ENCODE measurements at regions not wholly inside any gene's neighbourhood (a gene's known extent, or its start where the extent isn't known, plus 50 kb on each side); places are given as distances from the start of the nearest gene placed in this dataset.

DNA sequence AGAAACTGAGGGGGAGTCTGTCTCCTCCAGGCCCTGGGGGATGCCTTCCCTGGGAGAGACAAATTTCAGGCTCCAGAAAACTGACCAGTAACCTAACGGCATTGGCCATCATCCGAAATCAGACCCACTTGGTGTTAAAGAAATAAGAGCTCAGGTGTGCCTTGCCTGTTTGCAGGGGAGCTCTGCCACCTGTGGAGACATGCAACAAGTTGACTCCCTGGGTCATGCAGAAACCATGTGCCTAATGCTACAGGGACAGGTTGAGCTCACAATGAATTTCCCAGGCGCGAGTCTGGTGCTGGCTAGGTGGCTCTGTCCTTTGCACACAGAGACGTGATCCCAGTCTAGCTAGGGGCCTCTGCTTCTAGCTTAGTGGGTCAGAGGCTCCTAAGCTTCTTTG, 95.8 kb upstream of the KIT start:
- Histone ChIP-seq H3F3A (replicated peaks; ENCODE audit: insufficient read depth) (no peaks in the 10 kb centered on the region), H3K9me2 (no peaks in the 10 kb centered on the region), H3K9me3 (no peaks in the 10 kb centered on the region), H3K4me1 (ENCODE audit: control insufficient read depth in 1 of 2, insufficient read depth in 2 of 2, low read depth in 1 of 2, low read length in 1 of 2) (no peaks in the 10 kb centered on the region; a peak in 1 of 4 replicates), H4K20me1 (ENCODE audit: insufficient read depth) (no peaks in the 10 kb centered on the region), H3K79me2 (ENCODE audit: insufficient read depth) (no peaks in the 10 kb centered on the region), H3K4me2 (no peak overlapping the region), H3K4me3 (ENCODE audit: low read depth in 2 of 2, low read length in 1 of 2) (no peak overlapping the region), H3K27me3 (ENCODE audit: insufficient read depth) (no peaks in the 10 kb centered on the region), H3K9ac (no peak overlapping the region), H3K36me3 (replicated peaks in 1 of 2; ENCODE audit: control insufficient read depth in 1 of 2, insufficient read depth in 2 of 2, low read length in 1 of 2) (no peaks in the 10 kb centered on the region), H2AFZ (ENCODE audit: low read depth) (no peak overlapping the region), H3K27ac (ENCODE audit: low read depth in 2 of 2, low read length in 1 of 2) (no peak overlapping the region)
- no peak for DNase-seq
- POLR2A ChIA-PET = no interaction called here
- WGBS (ENCODE audit: low lambda C conversion rate) = 75% methylated on average over 2 of the region's 5 CpGs
- TF ChIP-seq EP300 (IDR thresholded peaks at IDR 0.05; ENCODE audit: borderline replicate concordance in 1 of 2, low read depth in 1 of 2, low read length in 1 of 2) (no peak), MEF2A (IDR thresholded peaks at IDR 0.05; ENCODE audit: borderline replicate concordance, low read depth) (no peak), GABPA (IDR thresholded peaks at IDR 0.05; ENCODE audit: low read depth) (no peak), TEAD4 (IDR thresholded peaks at IDR 0.05; ENCODE audit: borderline replicate concordance, insufficient read depth) (no peak), YY1 (IDR thresholded peaks at IDR 0.05; ENCODE audit: low read depth) (no peak), TAF1 (IDR thresholded peaks at IDR 0.05; ENCODE audit: borderline replicate concordance, low read depth, low read length) (no peak), TCF12 (IDR thresholded peaks at IDR 0.05) (no peak), EZH2phosphoT487 (IDR thresholded peaks at IDR 0.05; ENCODE audit: borderline replicate concordance, low read depth) (no peak)
- TF ChIP-seq, protein P1, sequence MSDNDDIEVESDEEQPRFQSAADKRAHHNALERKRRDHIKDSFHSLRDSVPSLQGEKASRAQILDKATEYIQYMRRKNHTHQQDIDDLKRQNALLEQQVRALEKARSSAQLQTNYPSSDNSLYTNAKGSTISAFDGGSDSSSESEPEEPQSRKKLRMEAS (IDR thresholded peaks at IDR 0.05; ENCODE audit: low read depth) = no peak
- TF ChIP-seq, protein P2, sequence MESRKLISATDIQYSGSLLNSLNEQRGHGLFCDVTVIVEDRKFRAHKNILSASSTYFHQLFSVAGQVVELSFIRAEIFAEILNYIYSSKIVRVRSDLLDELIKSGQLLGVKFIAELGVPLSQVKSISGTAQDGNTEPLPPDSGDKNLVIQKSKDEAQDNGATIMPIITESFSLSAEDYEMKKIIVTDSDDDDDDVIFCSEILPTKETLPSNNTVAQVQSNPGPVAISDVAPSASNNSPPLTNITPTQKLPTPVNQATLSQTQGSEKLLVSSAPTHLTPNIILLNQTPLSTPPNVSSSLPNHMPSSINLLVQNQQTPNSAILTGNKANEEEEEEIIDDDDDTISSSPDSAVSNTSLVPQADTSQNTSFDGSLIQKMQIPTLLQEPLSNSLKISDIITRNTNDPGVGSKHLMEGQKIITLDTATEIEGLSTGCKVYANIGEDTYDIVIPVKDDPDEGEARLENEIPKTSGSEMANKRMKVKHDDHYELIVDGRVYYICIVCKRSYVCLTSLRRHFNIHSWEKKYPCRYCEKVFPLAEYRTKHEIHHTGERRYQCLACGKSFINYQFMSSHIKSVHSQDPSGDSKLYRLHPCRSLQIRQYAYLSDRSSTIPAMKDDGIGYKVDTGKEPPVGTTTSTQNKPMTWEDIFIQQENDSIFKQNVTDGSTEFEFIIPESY (IDR thresholded peaks at IDR 0.05; ENCODE audit: borderline replicate concordance, low read depth) = no peak
- CTCF ChIA-PET = no interaction called here

DNA sequence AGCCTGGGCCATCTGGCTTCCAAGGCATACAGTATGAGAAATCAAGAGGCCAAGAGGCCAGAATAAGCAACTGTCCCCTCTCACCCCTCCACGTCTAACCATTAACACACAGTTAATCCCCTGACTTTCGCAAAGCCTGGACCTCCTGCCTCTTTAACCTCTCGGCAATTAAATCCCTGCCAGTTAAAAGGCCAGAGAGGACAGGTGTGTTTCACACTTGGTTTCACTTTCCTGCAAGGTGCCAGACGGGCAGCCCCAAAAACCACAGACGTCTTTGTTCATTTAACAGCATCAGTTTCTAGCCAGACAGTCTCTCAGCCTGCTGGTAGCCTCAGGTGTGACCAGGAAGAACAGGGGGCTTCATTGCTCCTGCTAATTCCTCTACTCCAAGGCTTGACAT, 91.1 kb upstream of the KIT start:
- Histone ChIP-seq H4K20me1 (ENCODE audit: insufficient read depth) (no peaks in the 10 kb centered on the region), H3F3A (replicated peaks; ENCODE audit: insufficient read depth) (no peaks in the 10 kb centered on the region), H3K79me2 (ENCODE audit: insufficient read depth) (no peaks in the 10 kb centered on the region), H3K36me3 (replicated peaks in 1 of 2; ENCODE audit: control insufficient read depth in 1 of 2, insufficient read depth in 2 of 2, low read length in 1 of 2) (no peaks in the 10 kb centered on the region), H3K9me2 (no peaks in the 10 kb centered on the region), H3K9ac (no peak overlapping the region), H3K9me3 (no peaks in the 10 kb centered on the region), H3K4me1 (ENCODE audit: control insufficient read depth in 1 of 2, insufficient read depth in 2 of 2, low read depth in 1 of 2, low read length in 1 of 2) (peaks cover 3 to 7% of the 10 kb centered on the region in 2 experiments; a peak in 2 of 4 replicates), H2AFZ (ENCODE audit: low read depth) (no peak overlapping the region), H3K27me3 (ENCODE audit: insufficient read depth) (no peaks in the 10 kb centered on the region), H3K4me3 (ENCODE audit: low read depth in 2 of 2, low read length in 1 of 2) (no peak overlapping the region), H3K4me2 (no peak overlapping the region), H3K27ac (ENCODE audit: low read depth in 2 of 2, low read length in 1 of 2) (no peak overlapping the region)
- 75% methylated on average over 5 of the region's 5 CpGs for WGBS (ENCODE audit: low lambda C conversion rate)
- CTCF ChIA-PET = no interaction called here
- POLR2A ChIA-PET = no interaction called here
- DNase-seq = no peak
- TF ChIP-seq GABPA (IDR thresholded peaks at IDR 0.05; ENCODE audit: low read depth) (no peak), ELF1 (IDR thresholded peaks at IDR 0.05) (no peak), TEAD4 (IDR thresholded peaks at IDR 0.05; ENCODE audit: borderline replicate concordance, insufficient read depth) (no peak), FOXJ3 (CRISPR knock-in tag; IDR thresholded peaks at IDR 0.05) (no peak), FOXM1 (IDR thresholded peaks at IDR 0.05; ENCODE audit: low read depth) (no peak)
- TF ChIP-seq, protein P1 (IDR thresholded peaks at IDR 0.05; ENCODE audit: low read depth) = no peak
